G401.6 (cell line): ENCODE measurements at regions not wholly inside any gene's neighbourhood (a gene's known extent, or its start where the extent isn't known, plus 50 kb on each side); places are given as distances from the start of the nearest gene placed in this dataset.
"Not testable (repeated sequence)": the region's sequence is repeated elsewhere in the genome, so short reads cannot be mapped to it uniquely, and the experiment has no call there.

Source experiments
- FAIRE-seq: peaks from 2 replicates; lab custom pipeline; 2012; peaks lifted over from hg19 to GRCh38; lab: Jason Lieb, UNC

- not testable (repeated sequence) for FAIRE-seq
Measured at GRCh38 chr16:29355339-29356059, 51.0 kb downstream of the NPIPB11 start.

DNA sequence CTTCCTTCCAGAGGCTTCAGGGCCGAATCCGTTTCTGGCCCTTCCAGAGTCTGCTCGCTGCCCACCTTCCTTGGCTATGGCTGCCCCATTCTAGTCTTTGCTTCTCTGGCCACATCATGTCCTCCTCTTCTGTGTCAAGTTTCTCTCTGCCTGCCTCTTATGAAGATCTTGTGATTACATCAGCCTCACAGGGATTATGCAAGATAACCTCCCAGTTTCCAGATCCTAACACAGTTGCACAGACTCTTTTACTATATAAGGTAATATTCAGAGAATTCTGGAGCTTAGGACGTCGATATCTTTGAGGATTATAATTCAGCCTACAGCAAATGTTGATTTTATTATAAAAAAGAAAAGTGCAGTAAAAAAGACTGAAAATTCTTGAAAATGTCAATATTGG is 52.1 kb downstream of the NPIPB11 start:
- not testable (repeated sequence) for FAIRE-seq

GRCh38 chr16:29352617-29352999 is 53.9 kb downstream of the NPIPB11 start:
- FAIRE-seq = not testable (repeated sequence)

GRCh38 chr16:29351970-29352616 is 54.4 kb downstream of the NPIPB11 start:
- not testable (repeated sequence) for FAIRE-seq

DNA sequence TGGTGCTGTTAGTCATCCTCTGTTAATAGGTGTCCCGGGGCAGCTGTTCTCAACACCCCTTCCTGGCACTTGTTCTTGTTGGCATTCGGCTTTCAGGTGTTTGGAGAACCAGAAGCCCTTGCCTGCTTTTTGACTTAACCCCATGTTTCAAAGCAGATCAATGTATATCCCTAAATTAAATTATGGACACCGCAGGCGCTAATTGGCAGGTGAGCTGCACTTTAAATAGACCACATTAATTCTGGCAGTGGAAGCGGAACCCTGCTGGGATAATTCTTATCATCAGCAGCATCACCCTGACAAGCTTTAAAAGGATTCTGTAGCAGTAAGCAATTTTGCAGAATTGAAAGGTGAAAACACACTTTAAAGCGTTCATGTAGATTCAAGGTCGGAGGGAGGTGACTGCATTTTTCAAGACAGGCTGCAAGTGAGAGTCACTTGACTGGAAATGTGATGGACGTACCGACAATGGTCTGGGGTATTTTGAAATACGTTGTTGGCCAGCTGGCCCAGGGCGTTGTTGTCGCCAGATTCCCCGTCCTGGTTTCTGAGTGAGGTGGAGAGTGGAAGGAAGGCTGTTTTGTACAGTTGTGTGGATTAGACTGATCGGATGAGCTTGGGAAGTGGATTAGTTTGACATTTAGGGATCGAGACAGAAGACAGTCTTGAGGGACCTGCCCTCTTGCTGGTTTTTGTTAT is 55.1 kb downstream of the NPIPB11 start:
- not testable (repeated sequence) for FAIRE-seq

DNA sequence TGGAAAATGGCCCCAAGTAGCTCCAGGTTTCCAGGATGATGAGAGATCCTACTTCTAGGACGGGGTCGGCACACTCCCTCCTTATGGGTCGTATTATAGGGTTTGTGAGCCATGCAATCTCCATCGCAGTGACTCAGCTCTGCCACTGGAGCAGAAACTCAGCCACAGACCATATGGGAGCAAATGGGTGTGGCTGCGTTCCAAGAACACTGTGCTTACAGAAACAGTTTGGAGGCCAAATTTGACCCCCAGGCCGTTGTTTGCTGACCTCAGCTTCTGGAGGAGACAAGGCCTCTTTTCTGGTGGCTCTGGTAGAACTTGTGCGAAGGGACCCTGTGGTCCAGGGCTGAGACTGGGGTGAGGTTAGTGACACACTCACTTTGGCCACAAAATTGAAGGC is 56.5 kb downstream of the NPIPB11 start:
- not testable (repeated sequence) for FAIRE-seq

GRCh38 chr16:29348748-29349147 is 57.8 kb downstream of the NPIPB11 start:
- not testable (repeated sequence) for FAIRE-seq

GRCh38 chr16:29348123-29348690 is 58.3 kb downstream of the NPIPB11 start:
- FAIRE-seq = not testable (repeated sequence)

DNA sequence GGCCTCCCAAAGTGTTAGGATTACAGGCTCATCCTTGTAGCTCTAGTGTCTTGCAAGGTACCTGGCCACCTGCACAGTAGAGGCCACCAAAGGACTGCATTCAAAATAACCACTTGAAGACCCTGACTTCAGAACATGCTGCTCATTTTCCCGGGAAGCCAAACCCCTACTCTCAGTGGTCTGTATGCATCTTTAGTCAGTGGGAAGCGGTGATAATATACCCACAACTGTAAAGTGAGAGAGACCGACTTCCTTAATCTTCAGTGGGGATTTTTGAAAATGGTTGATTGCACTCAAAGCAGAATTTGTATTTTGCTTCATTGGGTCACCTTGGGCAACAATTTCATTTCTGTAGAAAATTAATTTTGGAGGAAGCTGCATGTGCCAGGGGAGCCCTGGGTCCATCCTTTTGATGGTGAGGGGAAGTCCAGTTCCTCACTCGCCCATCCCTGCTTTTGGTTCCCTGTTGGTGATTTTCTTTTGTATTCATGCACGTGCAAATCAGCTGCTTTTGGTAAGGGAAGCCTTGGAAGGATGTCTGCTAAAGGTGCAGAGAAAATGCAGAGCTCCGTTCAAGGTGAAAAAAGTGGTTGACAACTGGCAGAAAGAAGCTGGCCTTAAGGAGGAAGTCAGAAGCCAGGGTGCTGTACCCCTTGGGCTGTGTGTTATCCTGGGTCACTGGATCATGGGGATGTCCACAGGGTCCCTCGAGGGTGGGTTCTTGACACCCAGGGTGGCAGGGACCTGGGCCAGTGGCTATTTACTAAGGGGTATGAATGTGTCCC is 59.5 kb downstream of the NPIPB11 start:
- FAIRE-seq = not testable (repeated sequence)

GRCh38 chr16:29346203-29346602 is 60.3 kb downstream of the NPIPB11 start:
- FAIRE-seq = not testable (repeated sequence)

GRCh38 chr16:29342937-29343336 is 63.6 kb downstream of the NPIPB11 start:
- FAIRE-seq = not testable (repeated sequence)

DNA sequence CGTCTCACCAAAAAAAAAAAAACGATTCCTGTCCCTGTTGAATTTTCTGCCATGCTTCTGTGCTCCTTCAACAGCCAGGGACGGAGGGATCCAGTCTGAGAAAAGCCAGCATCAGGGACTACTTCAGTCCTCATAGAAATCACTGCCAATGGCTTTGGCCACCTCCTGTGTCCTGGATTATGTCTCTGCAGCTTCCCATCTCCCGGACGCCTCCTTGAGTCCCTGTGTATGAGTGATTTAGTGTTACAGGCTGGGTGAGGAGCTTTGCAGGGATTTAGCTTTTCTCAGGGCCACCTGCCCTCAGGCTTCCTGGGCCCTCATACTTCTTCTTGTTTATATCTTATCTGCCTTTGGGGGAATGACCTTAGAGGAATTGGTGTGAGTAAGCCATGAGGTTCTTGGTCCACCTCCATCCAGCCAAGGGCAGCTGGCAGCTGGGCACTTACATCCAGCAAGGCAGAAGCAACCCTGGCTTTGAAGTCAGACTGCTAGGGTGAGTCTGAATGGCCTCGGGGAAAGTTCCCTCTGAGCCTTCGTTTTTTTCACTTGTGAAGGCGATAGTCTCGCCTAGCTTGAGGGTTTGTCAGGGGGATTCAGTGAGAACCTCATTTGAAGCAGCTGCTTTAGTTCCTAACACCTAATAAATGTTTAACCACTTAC is 65.6 kb downstream of the NPIPB11 start:
- FAIRE-seq = not testable (repeated sequence)

DNA sequence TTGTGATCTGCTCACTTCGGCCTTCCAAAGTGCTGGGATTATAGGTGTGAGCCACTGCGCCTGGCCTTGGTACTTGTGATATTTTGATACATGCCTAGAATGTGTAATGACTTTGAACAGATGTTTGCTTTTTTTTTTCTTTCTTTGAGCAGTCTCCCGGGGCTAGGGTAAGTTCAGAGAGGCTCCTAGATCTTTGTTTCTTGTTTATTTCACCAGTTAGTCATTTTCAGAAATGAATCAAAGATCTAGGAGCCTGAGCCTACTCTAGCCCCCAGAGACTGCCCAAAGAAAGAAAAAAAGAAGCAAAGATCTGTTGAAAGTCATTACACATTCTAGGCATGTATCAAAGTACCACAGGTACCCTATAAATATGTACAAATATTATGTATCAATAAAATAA is 66.3 kb downstream of the NPIPB11 start:
- not testable (repeated sequence) for FAIRE-seq

DNA sequence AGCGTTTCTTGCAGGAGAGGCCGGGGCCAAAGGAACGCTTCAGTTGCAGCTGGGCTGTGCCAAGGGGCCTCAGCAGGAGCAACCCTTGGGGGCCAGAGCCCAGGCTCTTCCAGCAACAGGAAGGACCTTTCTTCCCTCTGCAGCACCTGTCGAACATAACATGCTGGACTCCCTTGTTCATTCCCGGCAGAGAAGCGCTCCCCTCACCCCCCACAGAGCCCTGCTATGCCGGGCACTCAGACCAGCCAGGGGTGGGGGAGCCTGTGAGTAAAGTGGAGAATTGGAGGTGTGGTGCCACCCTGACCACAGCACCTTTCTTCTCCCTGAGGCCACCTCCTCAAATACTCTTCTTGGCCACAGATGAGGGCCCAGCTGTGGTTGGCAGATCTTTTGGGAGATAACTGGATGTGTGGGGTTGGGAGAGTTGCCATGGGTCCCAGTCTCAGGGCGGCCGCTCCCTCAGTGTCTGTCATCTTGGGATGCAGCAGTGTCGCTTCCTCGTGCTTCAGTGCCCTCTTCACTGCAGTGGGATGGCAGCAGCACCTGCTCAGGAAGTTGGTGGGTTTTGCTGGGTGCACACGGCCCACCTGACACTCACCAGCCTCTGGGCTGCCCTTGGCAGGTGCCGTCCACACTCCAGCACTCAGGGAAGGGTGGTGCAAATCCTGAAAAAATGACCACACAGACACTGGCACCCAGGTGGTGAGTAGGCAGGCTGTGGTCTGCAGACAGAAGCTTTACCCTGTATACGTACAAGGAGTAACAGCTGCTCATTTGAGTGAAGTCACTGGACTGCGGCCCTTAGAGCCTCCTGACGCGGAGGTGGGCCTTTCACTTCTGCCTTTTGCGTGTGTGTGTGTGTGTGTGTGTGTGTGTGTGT is 67.5 kb downstream of the NPIPB11 start:
- FAIRE-seq = not testable (repeated sequence)

- FAIRE-seq = not testable (repeated sequence)
Measured at GRCh38 chr16:29337385-29337901, 69.1 kb downstream of the NPIPB11 start.

- FAIRE-seq = not testable (repeated sequence)
Measured at GRCh38 chr16:29335549-29335846, 71.0 kb downstream of the NPIPB11 start.

DNA sequence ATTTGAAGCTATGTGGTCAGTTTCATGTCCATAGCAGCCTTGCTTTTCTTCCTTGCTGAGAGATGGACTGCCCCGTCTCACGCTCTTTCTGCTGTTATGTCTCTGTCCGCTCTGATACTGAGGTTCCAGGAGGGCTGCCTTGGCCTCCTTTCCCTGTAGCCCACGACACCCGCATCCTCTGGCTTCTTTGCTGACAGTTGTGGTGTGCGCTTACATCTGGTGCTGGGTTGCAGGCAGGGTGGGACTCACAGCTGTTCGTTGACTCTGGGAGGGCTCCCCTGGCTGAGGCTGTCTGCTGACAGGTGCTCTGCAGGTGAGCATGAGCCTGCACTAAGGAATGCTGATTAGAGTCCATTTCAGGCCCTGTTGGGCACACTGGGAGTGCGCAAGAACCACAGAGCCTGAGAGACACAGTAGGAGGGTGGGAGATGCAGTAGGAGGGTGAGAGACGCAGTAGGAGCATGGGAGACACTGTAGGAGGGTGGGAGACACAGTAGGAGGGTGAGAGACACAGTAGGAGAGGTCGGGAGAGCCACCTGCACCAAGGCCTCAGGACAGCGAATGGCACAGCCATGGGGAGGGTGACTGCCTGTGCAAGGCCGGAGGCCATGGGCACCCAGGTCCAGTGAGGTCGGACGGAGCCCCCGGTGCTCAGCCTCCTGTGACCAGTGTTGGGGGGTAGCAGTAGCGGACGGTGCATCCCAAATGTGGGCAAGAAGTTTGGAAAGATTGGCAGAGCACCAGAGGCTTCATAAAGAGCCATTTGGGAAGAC is 71.5 kb downstream of the NPIPB11 start:
- FAIRE-seq = not testable (repeated sequence)

DNA sequence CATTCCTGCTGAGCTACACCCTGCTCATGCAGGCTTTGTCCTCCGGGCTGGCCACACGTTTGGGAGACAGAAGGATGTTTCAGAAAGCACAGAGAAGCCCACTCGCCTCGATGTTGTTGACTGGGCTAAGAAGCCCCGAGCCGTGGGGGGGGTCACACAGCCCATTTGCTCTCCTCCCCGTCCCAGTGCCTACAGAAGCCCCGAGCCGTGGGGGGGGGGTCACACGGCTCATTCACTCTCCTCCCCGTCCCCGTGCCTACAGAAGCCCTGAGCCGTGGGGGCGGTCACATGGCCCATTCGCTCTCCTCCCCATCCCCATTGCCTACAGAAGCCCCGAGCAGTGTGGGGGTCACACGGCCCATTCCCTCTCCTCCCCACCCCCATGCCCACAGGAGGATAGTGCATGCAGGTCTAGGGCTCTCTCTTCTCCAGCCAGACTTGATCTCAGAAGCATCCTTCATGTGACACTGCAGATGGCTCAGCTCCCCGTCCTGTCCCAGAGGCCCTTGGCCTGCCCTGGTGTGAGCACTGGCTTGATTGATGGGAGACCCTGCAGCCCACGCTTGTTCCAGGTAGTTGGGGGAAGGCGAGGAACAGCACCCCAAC is 72.9 kb downstream of the NPIPB11 start:
- not testable (repeated sequence) for FAIRE-seq

GRCh38 chr16:29330623-29331022 is 75.9 kb downstream of the NPIPB11 start:
- FAIRE-seq = not testable (repeated sequence)
